ENCODE measurements at regions not wholly inside any gene's neighbourhood (a gene's known extent, or its start where the extent isn't known, plus 50 kb on each side); places are given as distances from the start of the nearest gene placed in this dataset.

- Histone ChIP-seq H2BK12ac (ENCODE audit: insufficient read length, low read depth, low read length) (no peak overlapping the region), H3K23ac (ENCODE audit: insufficient read length, low read depth, low read length) (no peak overlapping the region), H4K91ac (ENCODE audit: insufficient read length, low read depth, low read length) (no peak overlapping the region), H2AK5ac (ENCODE audit: insufficient read length, low read length) (no peak overlapping the region), H2BK120ac (ENCODE audit: low read depth, low read length, poor library complexity, severe bottlenecking) (no peak overlapping the region), H3K56ac (ENCODE audit: insufficient read length, low read depth, low read length) (no peak overlapping the region), H3K27ac (ENCODE audit: insufficient read length, low read depth, low read length) (no peak overlapping the region), H4K8ac (replicated peaks; ENCODE audit: insufficient read length, low read depth, low read length) (no peak overlapping the region), H2BK5ac (ENCODE audit: insufficient read length, low read length) (no peak overlapping the region), H2BK15ac (ENCODE audit: low read depth, low read length) (no peak overlapping the region), H3K9me3 (ENCODE audit: control insufficient read depth, low read depth, low read length) (no peaks in the 10 kb centered on the region), H3K79me1 (ENCODE audit: insufficient read depth, low read depth, low read length, poor library complexity, severe bottlenecking) (no peaks in the 10 kb centered on the region), H3K14ac (ENCODE audit: insufficient read depth, low read length) (no peak overlapping the region), H3K4me2 (ENCODE audit: insufficient read depth, insufficient read length, low read length) (no peak overlapping the region), H4K20me1 (ENCODE audit: control insufficient read depth, insufficient read depth, insufficient read length) (no peaks in the 10 kb centered on the region), H2BK20ac (ENCODE audit: low read depth, low read length, poor library complexity, severe bottlenecking) (no peak overlapping the region), H3K4me1 (ENCODE audit: insufficient read depth, low read length) (no peaks in the 10 kb centered on the region), H3K18ac (ENCODE audit: insufficient read length, low read depth, low read length) (no peak overlapping the region), H3K9ac (ENCODE audit: extremely low read depth, insufficient read length, low read length) (no peak overlapping the region), H3K27me3 (ENCODE audit: insufficient read depth, low read length) (no peaks in the 10 kb centered on the region), H3K23me2 (ENCODE audit: insufficient read length, low read depth, low read length, poor library complexity, severe bottlenecking) (no peaks in the 10 kb centered on the region), H3T11ph (ENCODE audit: low read length) (no peak overlapping the region), H3K79me2 (ENCODE audit: insufficient read depth, low read length) (no peaks in the 10 kb centered on the region), H3K4ac (ENCODE audit: low read depth, low read length) (no peak overlapping the region), H2AFZ (ENCODE audit: low read length) (no peak overlapping the region), H4K5ac (ENCODE audit: insufficient read length, low read depth, low read length) (no peak overlapping the region)
- DNase-seq, result no peak
- no peak for TF ChIP-seq CTCF (conservative IDR thresholded peaks at IDR 0.05)
- Mint-ChIP-seq H3K4me3 (no peak overlapping the region), H3K4me1 (no peaks in the 10 kb centered on the region), H3K27me3 (ENCODE audit: low read depth) (no peaks in the 10 kb centered on the region; the same call in 1 of the 2 replicates), H3K27ac (no peak overlapping the region), H3K36me3 (ENCODE audit: insufficient read depth in 1 of 3, low read depth in 3 of 3) (no peaks in the 10 kb centered on the region), H3K9me3 (no peaks in the 10 kb centered on the region)
- no CpG with 5 or more reads among the region's 4 CpGs for WGBS (ENCODE audit: extremely low coverage, insufficient read length, low lambda C conversion rate)
These were observed 133.5 kb upstream of the IRS2 start for GRCh38 chr13:109919715-109920375.
